ENCODE measurements at regions not wholly inside any gene's neighbourhood (a gene's known extent, or its start where the extent isn't known, plus 50 kb on each side); places are given as distances from the start of the nearest gene placed in this dataset.

GRCh38 chr16:86108062-86108461 lies 209.1 kb downstream of the IRF8 start:
- ChIA-PET CTCF (no interaction called here), POLR2A (no interaction called here)
- no peaks in the 10 kb centered on the region for H3K36me3 ChIP-seq (ENCODE audit: control insufficient read depth, insufficient read depth, low read length)
- intact Hi-C loops (cut with micrococcal nuclease; ENCODE audit: unreplicated experiment) = no loop called here
- in situ Hi-C loops (cut with HindIII; ENCODE audit: low pct_unique_long_range_greater_than_20kb, low sequenced_read_pairs) = no loop called here
- H3K27me3 ChIP-seq (ENCODE audit: control insufficient read depth, insufficient read depth, low read length) = no peaks in the 10 kb centered on the region
- no peak for DNase-seq (ENCODE audit: low read depth, low spot score)
- no peak overlapping the region for H3K27ac ChIP-seq (ENCODE audit: low read length)
- TF ChIP-seq POLR2AphosphoS5 (IDR thresholded peaks at IDR 0.05; ENCODE audit: low read depth, low read length) = no peak
- TF ChIP-seq SIN3A (IDR thresholded peaks at IDR 0.05; ENCODE audit: borderline replicate concordance, insufficient read depth, low read depth, low read length) = no peak
- TF ChIP-seq TCF7L2 (IDR thresholded peaks at IDR 0.05; ENCODE audit: low read depth, low read length) = no peak
- no TSS peak for BruUV-seq (replicated peaks)
- H3K4me3 ChIP-seq (ENCODE audit: low read depth in 2 of 2, low read length in 2 of 2) = no peak overlapping the region
- ATAC-seq = no peak
- no peaks in the 10 kb centered on the region for H3K9me3 ChIP-seq (ENCODE audit: control insufficient read depth, insufficient read depth, low read depth, low read length)
- no peaks in the 10 kb centered on the region for H3K4me1 ChIP-seq (ENCODE audit: control insufficient read depth, insufficient read depth, low read length)

- Histone ChIP-seq H3K27me3 (ENCODE audit: control insufficient read depth, insufficient read depth, low read length) (no peaks in the 10 kb centered on the region; the same call in 1 of the 2 replicates), H3K27ac (ENCODE audit: low read length) (no peak overlapping the region), H3K4me3 (ENCODE audit: low read depth in 2 of 2, low read length in 2 of 2) (no peak overlapping the region), H3K9me3 (ENCODE audit: control insufficient read depth, insufficient read depth, low read depth, low read length) (no peaks in the 10 kb centered on the region), H3K36me3 (ENCODE audit: control insufficient read depth, insufficient read depth, low read length) (no peaks in the 10 kb centered on the region), H3K4me1 (ENCODE audit: control insufficient read depth, insufficient read depth, low read length) (no peaks in the 10 kb centered on the region)
- intact Hi-C loops (cut with micrococcal nuclease; ENCODE audit: unreplicated experiment) = no loop called here
- TF ChIP-seq CTCF (IDR thresholded peaks at IDR 0.05) (no peak), TCF7L2 (IDR thresholded peaks at IDR 0.05; ENCODE audit: low read depth, low read length) (no peak), SIN3A (IDR thresholded peaks at IDR 0.05; ENCODE audit: borderline replicate concordance, insufficient read depth, low read depth, low read length) (no peak), REST (IDR thresholded peaks at IDR 0.05; ENCODE audit: insufficient read depth in 1 of 2, low read depth in 2 of 2, low read length in 1 of 2) (no peak), POLR2AphosphoS5 (IDR thresholded peaks at IDR 0.05; ENCODE audit: low read depth, low read length) (no peak)
- ChIA-PET CTCF (interaction anchor here (0.6 kb wide), 1 partner anchor 364 kb away, joined by 3 read pairs; no protein-coding TSS in a partner anchor), POLR2A (interaction anchor here (0.6 kb wide), 1 partner anchor 10 kb away, joined by 4 read pairs; no protein-coding TSS in a partner anchor)
- DNase-seq (ENCODE audit: low read depth, low spot score) (no peak), ATAC-seq (no peak)
- no TSS peak for BruUV-seq (replicated peaks)
- in situ Hi-C loops (cut with HindIII; ENCODE audit: low pct_unique_long_range_greater_than_20kb, low sequenced_read_pairs) = no loop called here
Measured at GRCh38 chr16:86110134-86110533, 211.2 kb downstream of the IRF8 start.

GRCh38 chr16:86110726-86111125 lies 211.8 kb downstream of the IRF8 start:
- Histone ChIP-seq H3K4me3 (ENCODE audit: low read depth in 2 of 2, low read length in 2 of 2) (no peak overlapping the region), H3K36me3 (ENCODE audit: control insufficient read depth, insufficient read depth, low read length) (no peaks in the 10 kb centered on the region), H3K27ac (ENCODE audit: low read length) (no peak overlapping the region), H3K4me1 (ENCODE audit: control insufficient read depth, insufficient read depth, low read length) (no peaks in the 10 kb centered on the region), H3K9me3 (ENCODE audit: control insufficient read depth, insufficient read depth, low read depth, low read length) (no peaks in the 10 kb centered on the region), H3K27me3 (ENCODE audit: control insufficient read depth, insufficient read depth, low read length) (no peaks in the 10 kb centered on the region; the same call in 1 of the 2 replicates)
- intact Hi-C loops (cut with micrococcal nuclease; ENCODE audit: unreplicated experiment) = no loop called here
- ATAC-seq = no peak
- BruUV-seq (replicated peaks) = no TSS peak
- no peak for DNase-seq (ENCODE audit: low read depth, low spot score)
- ChIA-PET CTCF (interaction anchor here (0.6 kb wide), 1 partner anchor 364 kb away, joined by 3 read pairs; no protein-coding TSS in a partner anchor), POLR2A (interaction anchor here (0.6 kb wide), 1 partner anchor 10 kb away, joined by 4 read pairs; no protein-coding TSS in a partner anchor)
- in situ Hi-C loops (cut with HindIII; ENCODE audit: low pct_unique_long_range_greater_than_20kb, low sequenced_read_pairs) = no loop called here
- no peak for TF ChIP-seq POLR2AphosphoS5 (IDR thresholded peaks at IDR 0.05; ENCODE audit: low read depth, low read length)
- no peak for TF ChIP-seq CTCF (IDR thresholded peaks at IDR 0.05)
- no peak for TF ChIP-seq REST (IDR thresholded peaks at IDR 0.05; ENCODE audit: insufficient read depth in 1 of 2, low read depth in 2 of 2, low read length in 1 of 2)
- no peak for TF ChIP-seq SIN3A (IDR thresholded peaks at IDR 0.05; ENCODE audit: borderline replicate concordance, insufficient read depth, low read depth, low read length)
- no peak for TF ChIP-seq TCF7L2 (IDR thresholded peaks at IDR 0.05; ENCODE audit: low read depth, low read length)

Measured in Panc1 (cell line).